Medulla oblongata (tissue), 1 donor: ENCODE measurements at regions not wholly inside any gene's neighbourhood (a gene's known extent, or its start where the extent isn't known, plus 50 kb on each side); places are given as distances from the start of the nearest gene placed in this dataset.
"Not testable (repeated sequence)": the region's sequence is repeated elsewhere in the genome, so short reads cannot be mapped to it uniquely, and the experiment has no call there.

Experiments used
- DNase-seq: peaks from one replicate; pipeline ENCODE4 v3.0.0-alpha.2; 2015; ENCODE audit errors: extremely low spot score

DNA sequence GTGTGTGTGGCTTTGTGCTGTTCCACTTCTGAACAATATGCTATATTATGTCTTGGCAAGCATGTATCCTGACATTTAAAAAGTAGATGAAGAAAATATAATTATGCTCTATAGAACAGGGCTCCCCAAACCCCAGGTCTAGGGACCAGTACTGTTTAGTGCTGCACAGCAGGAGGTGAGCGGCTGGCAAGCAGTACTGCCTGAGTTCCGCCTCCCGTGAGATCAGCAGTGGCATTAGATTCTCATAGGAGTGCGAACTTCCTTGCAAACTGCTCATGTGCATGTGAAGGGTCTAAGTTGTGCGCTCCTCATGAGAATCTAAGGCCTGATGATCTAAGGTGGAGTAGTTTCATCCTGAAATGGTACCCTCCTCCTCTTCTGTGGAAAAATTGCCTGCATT is 979.1 kb upstream of the CTNND2 start:
- no peak for DNase-seq

DNA sequence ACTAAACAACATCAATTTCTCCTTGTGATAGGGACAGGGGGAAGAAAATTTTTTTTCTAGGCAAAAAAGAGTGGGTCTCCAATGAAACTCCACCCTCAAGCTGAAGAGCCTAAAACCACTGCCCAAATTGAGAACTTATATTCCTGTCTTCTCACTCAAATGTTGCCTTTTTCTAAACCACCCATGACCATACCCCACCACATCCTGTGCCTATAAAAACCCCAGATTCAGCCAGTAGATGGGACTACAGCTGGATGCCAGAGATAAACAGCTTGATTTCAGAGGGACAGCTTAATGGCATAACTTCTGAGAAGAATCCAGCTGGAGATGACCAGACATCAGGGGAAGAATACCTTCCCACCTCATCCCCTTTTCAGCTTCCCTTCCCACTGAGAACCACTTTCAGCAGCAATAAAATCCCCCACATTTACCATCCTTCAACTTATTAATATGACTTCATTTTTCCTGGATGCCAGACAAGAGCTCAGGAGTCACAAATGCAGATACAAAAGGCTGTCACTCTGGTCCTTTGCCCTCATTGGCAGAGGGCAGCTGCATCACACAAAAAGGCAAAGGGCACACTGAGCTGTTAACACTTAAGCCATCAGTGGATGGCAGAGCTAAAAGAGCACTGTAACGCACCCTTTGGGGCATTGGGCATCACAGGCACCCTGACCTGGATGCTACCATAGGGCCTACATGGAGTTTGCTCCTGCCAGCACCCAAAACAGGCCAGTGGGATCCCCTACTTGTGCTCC is 972.5 kb upstream of the CTNND2 start:
- DNase-seq: no peak

GRCh38 chr5:12870872-12871539 is 966.8 kb upstream of the CTNND2 start:
- DNase-seq: no peak

GRCh38 chr5:12865529-12865928 is 961.3 kb upstream of the CTNND2 start:
- no peak for DNase-seq

DNA sequence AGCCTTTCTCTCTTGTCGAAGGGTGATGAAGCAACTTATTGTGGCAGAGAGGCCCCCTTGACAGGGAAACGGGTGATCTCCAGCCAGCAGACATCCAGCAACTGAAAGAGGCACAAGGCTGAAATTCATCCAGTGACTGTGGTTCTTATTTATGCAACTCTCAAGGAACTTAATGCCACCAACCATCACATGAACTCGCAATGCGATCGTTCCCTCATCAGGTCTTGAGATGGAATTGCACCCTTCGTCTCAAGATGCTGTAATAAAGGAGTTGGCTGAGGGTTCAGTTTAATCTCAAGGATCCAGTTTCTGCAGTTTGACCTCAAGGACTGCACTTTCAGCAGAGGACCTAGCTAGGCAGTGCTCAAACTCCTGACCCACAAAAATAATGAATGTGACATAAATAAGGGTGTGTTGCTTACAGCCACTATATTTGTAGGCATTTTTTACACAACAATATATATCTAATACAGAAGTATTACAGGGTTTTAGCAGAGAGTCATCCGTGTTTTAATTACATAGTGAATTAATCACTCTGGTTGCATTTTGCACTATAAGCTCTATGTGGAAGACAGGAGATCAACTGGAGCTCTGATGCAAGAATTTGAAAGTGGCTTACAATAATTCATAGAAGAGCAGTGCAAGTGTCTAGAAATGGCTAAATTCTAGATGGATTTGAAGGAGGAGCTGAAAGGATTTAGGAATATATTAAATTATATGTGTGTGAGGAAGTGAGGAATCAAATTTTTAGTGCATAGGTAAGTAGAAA is 957.8 kb upstream of the CTNND2 start:
- no peak for DNase-seq

GRCh38 chr5:12856105-12856504 is 951.9 kb upstream of the CTNND2 start:
- not testable (repeated sequence) for DNase-seq

- DNase-seq: no peak
Measured at GRCh38 chr5:12854386-12854785, 950.1 kb upstream of the CTNND2 start.

GRCh38 chr5:12851761-12852160 is 947.5 kb upstream of the CTNND2 start:
- no peak for DNase-seq

- DNase-seq: no peak
Measured at GRCh38 chr5:12848709-12849108, 944.5 kb upstream of the CTNND2 start.

- no peak for DNase-seq
Measured at GRCh38 chr5:12845549-12846159, 941.4 kb upstream of the CTNND2 start.

DNA sequence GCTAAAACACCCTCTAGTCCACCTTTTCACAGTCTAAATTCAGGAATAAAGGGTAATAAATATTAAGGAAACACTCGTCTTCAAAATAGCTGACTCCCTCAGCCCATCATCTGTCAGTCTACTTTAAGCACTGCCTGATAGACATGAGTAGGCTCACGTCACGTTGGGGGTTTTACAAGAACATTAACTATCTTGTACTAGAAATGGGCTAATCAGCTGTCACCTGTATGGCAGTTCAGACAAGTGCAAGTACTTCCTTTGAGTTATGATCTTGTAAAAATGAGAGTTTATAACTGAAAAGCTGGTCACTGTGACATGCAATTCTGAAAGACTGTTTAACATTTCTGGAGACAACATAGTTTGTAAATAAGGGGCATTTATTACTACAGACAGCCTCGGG is 936.7 kb upstream of the CTNND2 start:
- no peak for DNase-seq

DNA sequence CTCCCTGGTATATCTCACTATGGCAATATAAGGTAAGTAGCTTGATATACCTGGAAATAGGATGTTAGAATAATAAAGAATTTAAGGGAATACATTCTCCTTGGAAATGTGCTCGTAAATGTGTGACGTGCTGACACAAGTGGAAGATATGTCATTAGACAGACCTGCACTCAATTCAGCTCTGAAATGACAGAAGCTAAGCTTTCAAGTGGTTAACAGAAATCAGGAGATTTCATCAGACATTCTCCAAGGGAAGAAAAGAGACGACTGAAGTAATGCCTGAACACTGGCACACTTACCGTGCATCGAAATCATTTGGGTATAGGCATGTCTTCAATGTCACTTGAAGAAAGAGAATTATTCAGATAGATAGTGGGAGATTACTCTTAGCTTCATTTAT is 933.3 kb upstream of the CTNND2 start:
- DNase-seq: no peak

DNA sequence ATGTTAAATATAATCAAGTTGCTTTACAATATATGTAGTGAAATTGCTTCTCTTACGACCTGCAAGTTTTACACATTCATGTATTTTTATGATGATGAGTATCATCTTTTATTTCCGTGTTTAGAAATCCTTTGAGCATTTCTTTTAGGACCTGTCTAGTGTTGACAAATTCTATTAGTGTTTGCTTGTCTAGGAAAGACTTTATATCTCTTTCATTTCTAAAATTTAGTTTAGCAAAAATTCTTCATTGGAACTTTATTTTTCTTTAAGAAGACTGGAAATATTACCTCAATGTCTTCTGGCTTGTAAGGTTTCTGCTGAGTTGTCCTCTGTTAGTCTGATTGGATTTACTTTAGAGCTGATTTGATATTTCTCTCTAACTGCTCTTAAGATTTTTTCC is 920.9 kb upstream of the CTNND2 start:
- no peak for DNase-seq

- no peak for DNase-seq
Measured at GRCh38 chr5:12805165-12805698, 901.0 kb upstream of the CTNND2 start.

DNA sequence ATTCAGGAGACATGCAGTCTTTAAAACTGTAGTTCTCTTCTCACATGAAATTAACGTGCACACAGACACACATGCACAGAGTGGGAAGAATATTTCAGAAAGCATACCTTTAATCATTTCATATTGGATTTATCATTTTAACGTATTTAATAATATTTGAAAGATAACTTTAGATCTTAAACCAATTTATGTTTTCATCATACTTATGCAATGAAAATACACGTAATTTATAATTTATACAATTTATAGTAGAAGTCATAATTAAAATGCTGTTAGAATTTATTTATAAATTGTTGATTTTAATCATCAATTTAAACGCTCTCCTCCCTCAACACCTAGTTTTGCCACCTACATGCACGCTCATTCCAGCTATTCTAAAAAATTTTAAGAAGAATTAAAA is 894.9 kb upstream of the CTNND2 start:
- DNase-seq: no peak

- DNase-seq: no peak
Measured at GRCh38 chr5:12795333-12795663, 891.1 kb upstream of the CTNND2 start.

- no peak for DNase-seq
Measured at GRCh38 chr5:12794476-12795332, 890.5 kb upstream of the CTNND2 start.

DNA sequence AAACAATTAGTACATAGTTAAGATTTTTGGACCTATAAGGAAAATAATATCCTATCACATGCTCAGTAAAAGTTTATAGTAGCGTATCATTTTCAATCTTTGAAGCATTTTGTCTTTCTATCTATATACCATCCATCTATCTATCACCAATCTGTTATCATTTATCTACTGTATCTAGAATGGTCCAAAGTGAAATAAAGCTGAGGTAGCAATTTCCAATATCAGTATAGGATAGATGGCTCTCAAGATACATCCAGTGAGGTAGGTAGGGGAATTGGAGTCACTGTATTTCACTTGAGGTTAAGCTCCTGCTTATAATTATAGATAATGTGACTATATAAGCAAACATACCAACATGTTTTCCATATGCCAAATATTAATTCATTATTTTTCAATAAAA is 889.1 kb upstream of the CTNND2 start:
- no peak for DNase-seq

- DNase-seq: no peak
Measured at GRCh38 chr5:12780536-12780935, 876.3 kb upstream of the CTNND2 start.

GRCh38 chr5:12777342-12777741 is 873.1 kb upstream of the CTNND2 start:
- no peak for DNase-seq

GRCh38 chr5:12772276-12772675 is 868.0 kb upstream of the CTNND2 start:
- DNase-seq: no peak
